HEK293 (cell line): ENCODE measurements at regions not wholly inside any gene's neighbourhood (a gene's known extent, or its start where the extent isn't known, plus 50 kb on each side); places are given as distances from the start of the nearest gene placed in this dataset.
A peak's percentile ranks its signal among the peaks of the same experiment; 100 is the strongest.

Experiments used
- CTCF ChIA-PET: fragments of 350-600 bp; formaldehyde crosslinking; extraction: SDS; loops from one replicate; lab custom pipeline; 2021; ENCODE audit warnings: antibody characterized with exemption; lab: Yijun Ruan, JAX
- POLR2A ChIA-PET: fragments of 300-600 bp; formaldehyde crosslinking; extraction: SDS; loops from one replicate; lab custom pipeline; 2020; ENCODE audit warnings: antibody characterized with exemption, inconsistent platforms; lab: Yijun Ruan, JAX
- H3K27ac ChIP-seq: fragments of 200-500 bp; sonication (Bioruptor generic); 2 replicates; pipeline ENCODE4 v1.5.1; 2014; ENCODE audit warnings: low read depth, low read length, control low read depth, inconsistent platforms; ENCODE audit errors: extremely low read depth
- H3K36me3 ChIP-seq, 2 experiments: fragments of 200-500 bp in 1 of 2; sonication (Bioruptor generic) in 1 of 2; 1 replicate in 1 of 2; 2 replicates in 1 of 2; pipeline ENCODE4 v1.5.1; 2014 to 2017; ENCODE audit warnings: inconsistent platforms in 2 of 2, low read length in 2 of 2; ENCODE audit not compliant: control insufficient read depth in 2 of 2, insufficient read depth in 1 of 2
- H3K4me1 ChIP-seq: fragments of 200-500 bp; sonication (Bioruptor generic); 2 replicates; pipeline ENCODE4 v1.5.1; 2014; ENCODE audit warnings: mild to moderate bottlenecking, low read length, inconsistent platforms; ENCODE audit not compliant: control insufficient read depth, insufficient read depth
- H3K4me3 ChIP-seq: 2 replicates; pipeline ENCODE4 v1.5.1; 2011; ENCODE audit warnings: low read depth, mild to moderate bottlenecking, control low read depth, low read length, moderate library complexity
- H3K9me3 ChIP-seq: fragments of 200-500 bp; sonication (Bioruptor generic); 2 replicates; pipeline ENCODE4 v1.5.1; 2014; ENCODE audit warnings: low read depth, low read length, inconsistent platforms; ENCODE audit not compliant: control insufficient read depth, insufficient read depth
- GLI4 ChIP-seq: fragments of 450-650 bp; formaldehyde crosslinking; IDR thresholded peaks from 2 replicates; pipeline ENCODE4 v1.5.1; 2016; ENCODE audit warnings: missing biosample characterization, missing genetic modification characterization
- GLIS1 ChIP-seq: fragments of 450-650 bp; formaldehyde crosslinking; IDR thresholded peaks from 2 replicates; pipeline ENCODE4 v1.5.1; 2016; ENCODE audit warnings: missing biosample characterization, missing genetic modification characterization
- REST ChIP-seq: fragments of 450-650 bp; formaldehyde crosslinking; IDR thresholded peaks from 2 replicates; pipeline ENCODE4 v1.5.1; 2016; ENCODE audit warnings: missing biosample characterization, missing genetic modification characterization
- SALL2 ChIP-seq: fragments of 450-650 bp; formaldehyde crosslinking; IDR thresholded peaks from 2 replicates; pipeline ENCODE4 v1.5.0; 2017; ENCODE audit warnings: missing biosample characterization, mild to moderate bottlenecking, missing genetic modification characterization, borderline replicate concordance
- ZBTB6 ChIP-seq: fragments of 450-650 bp; formaldehyde crosslinking; IDR thresholded peaks from 2 replicates; pipeline ENCODE4 v1.5.1; 2017; ENCODE audit warnings: missing biosample characterization, missing genetic modification characterization
- ZFHX2 ChIP-seq: fragments of 450-650 bp; formaldehyde crosslinking; conservative IDR thresholded peaks from 2 replicates; pipeline ENCODE4 v1.5.1; 2016; ENCODE audit warnings: missing biosample characterization, missing genetic modification characterization
- ZFP37 ChIP-seq: fragments of 450-650 bp; formaldehyde crosslinking; IDR thresholded peaks from 2 replicates; pipeline ENCODE4 v1.5.1; 2016; ENCODE audit warnings: missing biosample characterization, missing genetic modification characterization
- ZNF112 ChIP-seq: fragments of 450-650 bp; formaldehyde crosslinking; IDR thresholded peaks from 2 replicates; pipeline ENCODE4 v1.5.0; 2017; ENCODE audit warnings: missing biosample characterization, missing genetic modification characterization
- ZNF132 ChIP-seq: fragments of 450-650 bp; formaldehyde crosslinking; IDR thresholded peaks from 2 replicates; pipeline ENCODE4 v1.5.1; 2017; ENCODE audit warnings: missing biosample characterization, missing genetic modification characterization, borderline replicate concordance
- ZNF155 ChIP-seq: fragments of 450-650 bp; formaldehyde crosslinking; IDR thresholded peaks from 2 replicates; pipeline ENCODE4 v1.5.1; 2016; ENCODE audit warnings: missing biosample characterization, missing genetic modification characterization
- ZNF211 ChIP-seq: fragments of 450-650 bp; formaldehyde crosslinking; IDR thresholded peaks from 2 replicates; pipeline ENCODE4 v1.5.1; 2016; ENCODE audit warnings: low read depth, missing biosample characterization, missing genetic modification characterization
- ZNF280C ChIP-seq: fragments of 450-650 bp; formaldehyde crosslinking; IDR thresholded peaks from 2 replicates; pipeline ENCODE4 v1.5.1; 2016; ENCODE audit warnings: missing biosample characterization, missing genetic modification characterization
- ZNF600 ChIP-seq: fragments of 450-650 bp; formaldehyde crosslinking; IDR thresholded peaks from 2 replicates; pipeline ENCODE4 v1.5.1; 2016; ENCODE audit warnings: missing biosample characterization, missing genetic modification characterization
- TF ChIP-seq, protein P1 (sequence below): fragments of 450-650 bp; formaldehyde crosslinking; IDR thresholded peaks from 2 replicates; pipeline ENCODE4 v1.5.1; 2016; ENCODE audit warnings: missing biosample characterization, missing genetic modification characterization

DNA sequence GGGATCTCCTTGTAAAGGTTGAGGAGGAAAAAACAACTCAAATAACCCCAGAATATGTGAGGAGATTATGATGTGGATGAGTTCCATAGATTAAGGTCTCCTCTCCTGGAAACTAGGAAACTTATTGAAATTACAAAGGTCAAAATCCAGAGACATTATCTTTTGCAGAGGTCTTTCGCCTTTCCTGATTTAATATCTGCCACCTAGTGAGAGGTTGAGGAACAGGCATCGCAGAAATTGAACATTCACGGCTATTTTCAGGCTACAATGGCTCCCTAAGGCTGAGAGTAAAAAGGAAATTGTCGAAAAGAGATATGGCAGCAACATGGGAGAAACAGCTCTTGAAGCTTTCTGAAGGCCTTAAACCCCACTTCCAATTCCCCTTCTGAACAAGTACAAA, 127.5 kb upstream of the PLCXD3 start:
- H3K27ac ChIP-seq: no peak overlapping the region
- TF ChIP-seq ZBTB6 (no peak), ZFHX2 (no peak), ZNF211 (no peak), ZNF155 (tag by site-specific recombination) (no peak), GLI4 (no peak), ZFP37 (tag by site-specific recombination) (no peak), ZNF600 (tag by site-specific recombination) (no peak)
- CTCF ChIA-PET: interaction anchor here (0.6 to 1.9 kb wide), 5 partner anchors 51 to 1947 kb away, joined by 3 to 7 read pairs (median 4); no protein-coding TSS in a partner anchor
- H3K9me3 ChIP-seq: no peaks in the 10 kb centered on the region
- H3K4me3 ChIP-seq: no peak overlapping the region
- H3K4me1 ChIP-seq: no peaks in the 10 kb centered on the region
- no peaks in the 10 kb centered on the region for H3K36me3 ChIP-seq
- POLR2A ChIA-PET: no interaction called here

DNA sequence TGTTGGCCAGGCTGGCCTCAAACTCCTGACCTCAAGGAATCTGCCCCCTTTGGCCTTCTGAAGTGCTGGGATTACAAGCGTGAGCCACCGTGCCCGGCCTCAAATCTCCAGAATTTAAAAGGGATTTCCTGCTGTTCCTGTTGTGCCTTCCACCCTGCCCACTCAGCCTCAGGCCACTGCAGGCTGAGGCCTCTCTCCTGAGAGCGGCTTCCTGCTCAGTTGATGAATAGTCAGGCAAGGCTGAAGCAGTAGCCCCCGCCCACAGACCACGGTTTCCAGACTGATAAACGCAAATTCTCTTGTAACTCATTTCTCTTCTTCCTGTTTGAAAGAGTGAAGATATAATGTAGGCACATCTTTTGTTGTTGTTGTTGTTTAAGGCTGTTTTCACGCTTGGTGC, 127.0 kb upstream of the PLCXD3 start:
- no peaks in the 10 kb centered on the region for H3K36me3 ChIP-seq
- H3K4me3 ChIP-seq: no peak overlapping the region
- no peaks in the 10 kb centered on the region for H3K4me1 ChIP-seq
- H3K27ac ChIP-seq: no peak overlapping the region
- CTCF ChIA-PET: interaction anchor here (0.6 to 1.0 kb wide), 3 partner anchors 51 to 1947 kb away, joined by 3 to 4 read pairs (median 3); no protein-coding TSS in a partner anchor
- POLR2A ChIA-PET: no interaction called here
- no peak for TF ChIP-seq GLIS1 (tag by site-specific recombination)
- TF ChIP-seq SALL2: no peak
- no peak for TF ChIP-seq ZNF280C
- H3K9me3 ChIP-seq: no peaks in the 10 kb centered on the region

- H3K9me3 ChIP-seq: no peaks in the 10 kb centered on the region
- H3K36me3 ChIP-seq: no peaks in the 10 kb centered on the region
- TF ChIP-seq REST (tag by site-specific recombination) (peak; percentile 40; the same call in 1 of the 2 replicates), ZNF112 (tag by site-specific recombination) (no peak), ZNF132 (no peak)
- TF ChIP-seq, protein P1, sequence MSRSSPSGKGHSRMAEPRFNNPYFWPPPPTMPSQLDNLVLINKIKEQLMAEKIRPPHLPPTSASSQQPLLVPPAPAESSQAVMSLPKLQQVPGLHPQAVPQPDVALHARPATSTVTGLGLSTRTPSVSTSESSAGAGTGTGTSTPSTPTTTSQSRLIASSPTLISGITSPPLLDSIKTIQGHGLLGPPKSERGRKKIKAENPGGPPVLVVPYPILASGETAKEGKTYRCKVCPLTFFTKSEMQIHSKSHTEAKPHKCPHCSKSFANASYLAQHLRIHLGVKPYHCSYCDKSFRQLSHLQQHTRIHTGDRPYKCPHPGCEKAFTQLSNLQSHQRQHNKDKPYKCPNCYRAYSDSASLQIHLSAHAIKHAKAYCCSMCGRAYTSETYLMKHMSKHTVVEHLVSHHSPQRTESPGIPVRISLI (tag by site-specific recombination): no peak
- TF ChIP-seq, all 188 proteins: peak for 1
- CTCF ChIA-PET: interaction anchor here (0.6 to 1.0 kb wide), 5 partner anchors 16 to 789 kb away, joined by 3 to 6 read pairs (median 4); no protein-coding TSS in a partner anchor
- Histone ChIP-seq H3K27ac (no peak overlapping the region), H3K4me1 (no peaks in the 10 kb centered on the region), H3K4me3 (no peak overlapping the region)
- POLR2A ChIA-PET: no interaction called here
Measured at GRCh38 chr5:41636605-41637004, 126.2 kb upstream of the PLCXD3 start.
